GM20000 (cell line): ENCODE measurements at regions not wholly inside any gene's neighbourhood (a gene's known extent, or its start where the extent isn't known, plus 50 kb on each side); places are given as distances from the start of the nearest gene placed in this dataset.

Experiments used
- DNase-seq: peaks from one replicate; pipeline ENCODE4 v3.0.0; 2012; ENCODE audit warnings: low spot score
- CTCF ChIP-seq: IDR thresholded peaks from 2 replicates; pipeline ENCODE4 v1.5.1; 2012; ENCODE audit warnings: mild to moderate bottlenecking, control low read depth; ENCODE audit errors: extremely low read depth, missing control alignments

GRCh38 chr2:239883326-239884050, 141.7 kb downstream of the NDUFA10 start:
- TF ChIP-seq CTCF = no peak

GRCh38 chr2:239882781-239883180, 142.4 kb downstream of the NDUFA10 start:
- DNase-seq = no peak

More at GRCh38 chr2:239883326-239884050, 141.7 kb downstream of the NDUFA10 start:
- no peak for DNase-seq

GRCh38 chr2:239882331-239882732, 142.8 kb downstream of the NDUFA10 start:
- peak; percentile 44 for DNase-seq
- TF ChIP-seq CTCF = peak; percentile 37

More at GRCh38 chr2:239882781-239883180, 142.4 kb downstream of the NDUFA10 start:
- TF ChIP-seq CTCF = no peak

- DNase-seq = no peak
- no peak for TF ChIP-seq CTCF
Measured at GRCh38 chr2:239881561-239882320, 143.4 kb downstream of the NDUFA10 start.

- TF ChIP-seq CTCF = no peak
Measured at GRCh38 chr2:239881031-239881471, 144.1 kb downstream of the NDUFA10 start.

GRCh38 chr2:239880396-239880795, 144.7 kb downstream of the NDUFA10 start:
- DNase-seq = no peak

More at GRCh38 chr2:239881031-239881471, 144.1 kb downstream of the NDUFA10 start:
- DNase-seq = no peak

More at GRCh38 chr2:239880396-239880795, 144.7 kb downstream of the NDUFA10 start:
- no peak for TF ChIP-seq CTCF
